ENCODE measurements at regions not wholly inside any gene's neighbourhood (a gene's known extent, or its start where the extent isn't known, plus 50 kb on each side); places are given as distances from the start of the nearest gene placed in this dataset.

DNA sequence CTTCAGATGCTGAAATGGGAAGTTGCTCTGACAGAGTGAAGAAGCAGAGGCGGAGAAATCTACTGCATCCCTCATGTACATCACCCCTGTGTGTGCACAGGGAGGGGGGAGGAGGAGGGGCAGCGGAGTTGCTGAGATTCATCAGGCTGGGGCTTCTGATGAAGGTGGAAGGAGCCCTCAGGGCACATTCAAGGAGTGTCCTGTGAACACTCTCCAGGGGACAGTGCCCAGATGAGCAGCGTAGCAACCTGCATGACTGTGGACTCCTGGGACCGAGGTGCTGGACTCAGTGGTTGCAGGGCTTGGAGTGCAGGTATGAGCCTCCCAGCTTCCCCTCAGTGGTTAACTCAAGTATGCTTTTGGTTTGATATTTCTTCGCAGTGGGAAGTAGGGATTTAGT is 257.8 kb upstream of the B3GAT1 start:
- TF ChIP-seq, protein P1, sequence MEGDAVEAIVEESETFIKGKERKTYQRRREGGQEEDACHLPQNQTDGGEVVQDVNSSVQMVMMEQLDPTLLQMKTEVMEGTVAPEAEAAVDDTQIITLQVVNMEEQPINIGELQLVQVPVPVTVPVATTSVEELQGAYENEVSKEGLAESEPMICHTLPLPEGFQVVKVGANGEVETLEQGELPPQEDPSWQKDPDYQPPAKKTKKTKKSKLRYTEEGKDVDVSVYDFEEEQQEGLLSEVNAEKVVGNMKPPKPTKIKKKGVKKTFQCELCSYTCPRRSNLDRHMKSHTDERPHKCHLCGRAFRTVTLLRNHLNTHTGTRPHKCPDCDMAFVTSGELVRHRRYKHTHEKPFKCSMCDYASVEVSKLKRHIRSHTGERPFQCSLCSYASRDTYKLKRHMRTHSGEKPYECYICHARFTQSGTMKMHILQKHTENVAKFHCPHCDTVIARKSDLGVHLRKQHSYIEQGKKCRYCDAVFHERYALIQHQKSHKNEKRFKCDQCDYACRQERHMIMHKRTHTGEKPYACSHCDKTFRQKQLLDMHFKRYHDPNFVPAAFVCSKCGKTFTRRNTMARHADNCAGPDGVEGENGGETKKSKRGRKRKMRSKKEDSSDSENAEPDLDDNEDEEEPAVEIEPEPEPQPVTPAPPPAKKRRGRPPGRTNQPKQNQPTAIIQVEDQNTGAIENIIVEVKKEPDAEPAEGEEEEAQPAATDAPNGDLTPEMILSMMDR (conservative IDR thresholded peaks at IDR 0.05) = no peak
- TF ChIP-seq EZH2 (IDR thresholded peaks at IDR 0.05; ENCODE audit: low read depth) = no peak
